ENCODE measurements at regions not wholly inside any gene's neighbourhood (a gene's known extent, or its start where the extent isn't known, plus 50 kb on each side); places are given as distances from the start of the nearest gene placed in this dataset.

GRCh38 chr7:21370283-21370982 lies 57.5 kb upstream of the SP4 start:
- no peak for DNase-seq

GRCh38 chr7:21371360-21371759 lies 56.5 kb upstream of the SP4 start:
- no peak for DNase-seq

- no peak for DNase-seq
Observed at GRCh38 chr7:21373031-21373430, 54.9 kb upstream of the SP4 start.

GRCh38 chr7:21374134-21374533 lies 53.7 kb upstream of the SP4 start:
- DNase-seq = no peak

GRCh38 chr7:21377545-21377944 lies 50.3 kb upstream of the SP4 start:
- no peak for DNase-seq
